IgD-negative memory B cell (primary cell): ENCODE measurements at regions not wholly inside any gene's neighbourhood (a gene's known extent, or its start where the extent isn't known, plus 50 kb on each side); places are given as distances from the start of the nearest gene placed in this dataset.
"Not testable (repeated sequence)": the region's sequence is repeated elsewhere in the genome, so short reads cannot be mapped to it uniquely, and the experiment has no call there.

Source experiments
- H3K27ac Mint-ChIP-seq, 3 donors: one replicate each; pipeline ENCODE4 v1.8.0; 2020 to 2022; ENCODE audit warnings: mild to moderate bottlenecking in 3 of 3, mixed read lengths in 3 of 3, moderate library complexity in 1 of 3
- H3K27me3 Mint-ChIP-seq: one replicate; pipeline ENCODE4 v1.8.0; 2021; ENCODE audit warnings: mixed read lengths
- H3K36me3 Mint-ChIP-seq: one replicate; pipeline ENCODE4 v1.8.0; 2020; ENCODE audit warnings: mild to moderate bottlenecking, mixed read lengths
- H3K4me1 Mint-ChIP-seq, 3 donors: one replicate each; pipeline ENCODE4 v1.8.0; 2020 to 2022; ENCODE audit warnings: mixed read lengths in 3 of 3, mild to moderate bottlenecking in 1 of 3
- H3K4me3 Mint-ChIP-seq, 4 donors: one replicate each; pipeline ENCODE4 v1.8.0; 2020 to 2022; ENCODE audit warnings: mild to moderate bottlenecking in 4 of 4, mixed read lengths in 4 of 4, moderate library complexity in 3 of 4
- H3K9me3 Mint-ChIP-seq, 3 donors: one replicate each; pipeline ENCODE4 v1.8.0; 2020 to 2021; ENCODE audit warnings: mixed read lengths in 3 of 3, mild to moderate bottlenecking in 1 of 3

- H3K27ac Mint-ChIP-seq = peak overlapping the region in 2 of 3 donors; percentile 35 to 79
- H3K36me3 Mint-ChIP-seq, H3K4me1 Mint-ChIP-seq, H3K27me3 Mint-ChIP-seq, H3K9me3 Mint-ChIP-seq: not testable (repeated sequence)
- peak overlapping the region; percentile 80 to 96 (median 94) for H3K4me3 Mint-ChIP-seq
These were observed 244.3 kb downstream of the PLA2G4A start for GRCh38 chr1:187073035-187073560.

DNA sequence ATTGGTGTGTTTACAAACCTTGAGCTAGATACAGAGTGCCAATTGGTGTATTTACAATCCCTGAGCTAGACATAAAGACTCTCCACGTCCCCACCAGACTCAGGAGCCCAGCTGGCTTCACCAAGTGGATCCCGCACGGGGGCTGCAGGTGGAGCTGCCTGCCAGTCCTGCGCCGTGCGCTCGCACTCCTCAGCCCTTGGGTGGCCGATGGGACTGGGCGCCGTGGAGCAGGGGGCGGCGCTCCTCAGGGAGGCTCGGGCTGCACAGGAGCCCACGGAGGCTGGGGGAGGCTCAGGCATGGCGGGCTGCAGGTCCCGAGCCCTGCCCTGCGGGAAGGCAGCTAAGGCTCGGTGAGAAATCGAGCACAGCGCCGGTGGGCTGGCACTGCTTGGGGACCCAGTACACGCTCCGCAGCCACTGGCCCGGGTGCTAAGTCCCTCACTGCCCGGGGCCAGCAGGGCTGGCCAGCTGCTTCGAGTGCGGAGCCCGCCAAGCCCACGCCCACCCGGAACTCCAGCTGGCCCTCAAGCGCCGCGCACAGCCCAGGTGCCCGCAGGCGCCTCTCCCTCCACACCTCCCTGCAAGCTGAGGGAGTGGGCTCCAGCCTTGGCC, 245.0 kb downstream of the PLA2G4A start:
- H3K27me3 Mint-ChIP-seq, H3K36me3 Mint-ChIP-seq, H3K27ac Mint-ChIP-seq, H3K4me3 Mint-ChIP-seq, H3K9me3 Mint-ChIP-seq, H3K4me1 Mint-ChIP-seq: not testable (repeated sequence)

DNA sequence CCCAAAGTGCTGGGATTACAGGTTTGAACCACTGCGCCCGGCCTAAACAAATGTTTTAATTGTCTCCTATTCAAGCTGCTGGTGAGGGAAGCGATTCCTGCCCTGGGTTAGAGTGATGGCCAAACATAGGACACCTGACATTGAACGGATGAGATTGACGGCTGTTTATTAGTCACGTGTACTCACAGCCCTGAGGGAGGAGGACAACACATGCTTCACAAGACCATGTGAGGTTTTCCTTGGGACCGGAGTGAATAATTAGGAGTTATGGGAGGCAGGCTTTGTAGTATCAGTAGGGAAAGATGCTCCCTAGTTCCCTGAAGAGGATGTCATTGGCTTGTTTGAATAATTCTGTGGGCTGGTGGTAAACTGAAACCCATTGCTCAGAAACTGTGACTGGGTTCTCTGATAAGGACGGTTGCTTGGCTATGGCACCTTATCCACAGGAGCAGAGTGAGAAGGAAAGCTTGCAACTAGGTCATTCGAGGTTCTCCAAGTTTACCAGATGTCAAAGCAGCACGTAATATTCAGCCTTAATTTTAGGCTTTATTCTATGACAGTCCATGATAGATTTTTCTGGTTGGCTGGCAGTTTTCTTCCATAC, 245.8 kb downstream of the PLA2G4A start:
- H3K36me3 Mint-ChIP-seq = no peaks in the 10 kb centered on the region
- peaks cover 0 to 6% (median 0%) of the 10 kb centered on the region in 3 donors for H3K4me1 Mint-ChIP-seq
- H3K4me3 Mint-ChIP-seq = peak overlapping the region in 2 of 4 donors; percentile 46 to 67
- no peaks in the 10 kb centered on the region for H3K27me3 Mint-ChIP-seq
- no peak overlapping the region for H3K27ac Mint-ChIP-seq
- H3K9me3 Mint-ChIP-seq = peaks cover 0 to 2% (median 0%) of the 10 kb centered on the region in 3 donors

- H3K4me3 Mint-ChIP-seq = no peak overlapping the region
- peaks cover 0 to 6% (median 0%) of the 10 kb centered on the region in 3 donors for H3K4me1 Mint-ChIP-seq
- H3K9me3 Mint-ChIP-seq = peaks cover 0 to 2% (median 0%) of the 10 kb centered on the region in 3 donors
- no peak overlapping the region for H3K27ac Mint-ChIP-seq
- no peaks in the 10 kb centered on the region for H3K27me3 Mint-ChIP-seq
- no peaks in the 10 kb centered on the region for H3K36me3 Mint-ChIP-seq
These were observed 248.2 kb downstream of the PLA2G4A start for GRCh38 chr1:187076922-187077321.

DNA sequence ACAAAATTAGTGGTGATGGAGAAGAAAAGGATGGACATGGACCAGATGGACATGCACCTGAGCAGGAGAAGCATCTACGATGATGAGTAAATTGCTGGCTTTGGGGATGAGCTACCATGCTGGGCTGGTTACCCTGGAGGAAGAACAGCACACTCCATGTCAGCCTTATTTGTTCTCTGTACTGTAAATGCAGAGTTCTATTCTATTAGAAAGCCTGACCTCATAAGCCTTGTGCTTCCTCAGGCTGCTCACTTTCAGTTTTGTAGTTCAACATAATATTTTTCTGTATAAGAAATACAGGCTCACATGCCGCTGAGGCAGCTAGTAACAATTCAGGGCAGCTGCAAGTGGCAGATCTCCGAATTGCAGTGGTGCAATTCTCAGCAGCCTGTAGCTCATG, 249.6 kb downstream of the PLA2G4A start:
- no peak overlapping the region for H3K27ac Mint-ChIP-seq
- peaks cover 0 to 2% (median 0%) of the 10 kb centered on the region in 3 donors for H3K9me3 Mint-ChIP-seq
- no peaks in the 10 kb centered on the region for H3K36me3 Mint-ChIP-seq
- no peaks in the 10 kb centered on the region for H3K27me3 Mint-ChIP-seq
- H3K4me3 Mint-ChIP-seq = no peak overlapping the region
- peaks cover 0 to 4% (median 0%) of the 10 kb centered on the region in 3 donors for H3K4me1 Mint-ChIP-seq

- H3K9me3 Mint-ChIP-seq = peaks cover 0 to 2% (median 0%) of the 10 kb centered on the region in 3 donors
- peaks cover 0 to 3% (median 0%) of the 10 kb centered on the region in 3 donors for H3K4me1 Mint-ChIP-seq
- no peak overlapping the region for H3K4me3 Mint-ChIP-seq
- no peak overlapping the region for H3K27ac Mint-ChIP-seq
- no peaks in the 10 kb centered on the region for H3K27me3 Mint-ChIP-seq
- H3K36me3 Mint-ChIP-seq = no peaks in the 10 kb centered on the region
These were observed 250.2 kb downstream of the PLA2G4A start for GRCh38 chr1:187078916-187079315.

- Mint-ChIP-seq H3K27me3 (no peaks in the 10 kb centered on the region), H3K4me3 (no peak overlapping the region), H3K27ac (no peak overlapping the region)
These were observed 250.6 kb downstream of the PLA2G4A start for GRCh38 chr1:187079330-187079729.

DNA sequence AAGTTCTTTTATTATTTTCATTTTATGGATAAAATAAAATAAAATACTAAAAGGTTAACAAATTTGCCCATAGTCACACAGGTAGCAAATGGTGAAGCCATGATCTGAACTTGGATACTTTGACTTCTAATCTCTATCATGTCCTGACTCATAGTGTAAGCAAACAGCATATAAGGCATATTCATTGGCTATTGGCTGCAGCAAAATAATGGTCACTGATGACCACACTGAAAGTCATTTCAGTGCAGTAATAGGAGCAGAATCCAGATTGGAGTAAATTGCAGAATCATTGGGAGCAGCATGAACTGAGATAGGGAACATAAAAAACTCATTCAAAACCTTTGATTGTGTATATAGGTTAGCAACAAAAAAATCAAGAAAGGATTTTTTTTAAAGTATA, 262.9 kb downstream of the PLA2G4A start:
- Mint-ChIP-seq H3K27ac (no peak overlapping the region), H3K4me3 (no peak overlapping the region), H3K27me3 (peaks cover 1% of the 10 kb centered on the region), H3K4me1 (peaks cover 2 to 4% (median 2%) of the 10 kb centered on the region in 3 donors), H3K36me3 (peaks cover 2% of the 10 kb centered on the region), H3K9me3 (peaks cover 0 to 5% (median 0%) of the 10 kb centered on the region in 3 donors)

More at GRCh38 chr1:187079330-187079729, 250.6 kb downstream of the PLA2G4A start:
- no peaks in the 10 kb centered on the region for H3K36me3 Mint-ChIP-seq
- H3K4me1 Mint-ChIP-seq = peaks cover 0 to 3% (median 0%) of the 10 kb centered on the region in 3 donors
- H3K9me3 Mint-ChIP-seq = peaks cover 0 to 2% (median 0%) of the 10 kb centered on the region in 3 donors

- Mint-ChIP-seq H3K27ac (no peak overlapping the region), H3K4me3 (peak overlapping the region in 2 of 4 donors; percentile 14 to 53)
These were observed 263.4 kb downstream of the PLA2G4A start for GRCh38 chr1:187092104-187092503.

GRCh38 chr1:187096689-187097088, 267.9 kb downstream of the PLA2G4A start:
- H3K4me3 Mint-ChIP-seq = no peak overlapping the region
- peaks cover 2 to 4% (median 2%) of the 10 kb centered on the region in 3 donors for H3K4me1 Mint-ChIP-seq
- no peak overlapping the region for H3K27ac Mint-ChIP-seq

More at GRCh38 chr1:187092104-187092503, 263.4 kb downstream of the PLA2G4A start:
- H3K36me3 Mint-ChIP-seq = peaks cover 2% of the 10 kb centered on the region
- H3K27me3 Mint-ChIP-seq = peaks cover 1% of the 10 kb centered on the region
- peaks cover 0 to 5% (median 0%) of the 10 kb centered on the region in 3 donors for H3K9me3 Mint-ChIP-seq
- H3K4me1 Mint-ChIP-seq = peaks cover 2 to 4% (median 2%) of the 10 kb centered on the region in 3 donors

DNA sequence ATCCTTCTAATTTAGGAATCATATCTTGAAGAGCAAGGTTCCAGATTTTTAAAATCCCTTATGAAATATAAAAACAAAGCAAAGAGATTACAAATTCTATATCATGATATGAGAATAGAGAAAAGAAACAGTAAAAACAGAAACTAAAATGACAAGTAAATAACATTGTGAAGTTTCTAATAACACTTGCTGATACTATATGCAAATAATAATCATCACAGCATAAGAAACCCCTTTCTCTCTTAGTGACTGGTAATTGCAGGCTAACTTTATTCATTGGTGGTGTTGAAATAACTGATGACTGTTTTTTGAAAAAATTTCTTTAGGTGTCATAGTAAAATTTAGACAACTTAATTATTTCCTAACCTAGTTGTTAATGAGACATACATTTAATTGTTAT, 281.6 kb downstream of the PLA2G4A start:
- Mint-ChIP-seq H3K4me3 (no peak overlapping the region), H3K36me3 (no peaks in the 10 kb centered on the region), H3K27me3 (no peaks in the 10 kb centered on the region), H3K27ac (no peak overlapping the region), H3K9me3 (no peaks in the 10 kb centered on the region), H3K4me1 (no peaks in the 10 kb centered on the region)

More at GRCh38 chr1:187096689-187097088, 267.9 kb downstream of the PLA2G4A start:
- Mint-ChIP-seq H3K27me3 (no peaks in the 10 kb centered on the region), H3K36me3 (no peaks in the 10 kb centered on the region), H3K9me3 (peaks cover 0 to 2% (median 0%) of the 10 kb centered on the region in 3 donors)

DNA sequence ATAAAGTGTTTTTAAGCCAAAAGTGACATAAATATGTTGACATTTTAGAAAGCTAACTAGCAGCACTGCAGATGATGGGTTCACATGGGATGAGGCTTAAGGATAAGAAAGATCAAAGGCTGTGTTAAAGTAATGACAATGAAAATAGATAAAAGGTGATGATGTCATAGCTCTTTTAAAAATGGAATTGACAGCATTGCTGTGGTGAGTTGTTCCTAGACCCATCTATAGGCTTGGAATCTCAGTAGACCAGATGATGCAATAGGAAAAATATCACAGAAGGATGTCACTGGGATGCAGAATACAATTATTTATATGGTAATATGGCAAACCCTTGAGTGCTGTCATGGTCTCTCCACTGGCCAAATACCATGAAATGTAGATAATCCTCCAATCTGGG, 286.0 kb downstream of the PLA2G4A start:
- Mint-ChIP-seq H3K27me3 (no peaks in the 10 kb centered on the region), H3K9me3 (no peaks in the 10 kb centered on the region), H3K27ac (no peak overlapping the region), H3K4me1 (no peaks in the 10 kb centered on the region), H3K36me3 (peaks cover 3% of the 10 kb centered on the region), H3K4me3 (no peak overlapping the region)

DNA sequence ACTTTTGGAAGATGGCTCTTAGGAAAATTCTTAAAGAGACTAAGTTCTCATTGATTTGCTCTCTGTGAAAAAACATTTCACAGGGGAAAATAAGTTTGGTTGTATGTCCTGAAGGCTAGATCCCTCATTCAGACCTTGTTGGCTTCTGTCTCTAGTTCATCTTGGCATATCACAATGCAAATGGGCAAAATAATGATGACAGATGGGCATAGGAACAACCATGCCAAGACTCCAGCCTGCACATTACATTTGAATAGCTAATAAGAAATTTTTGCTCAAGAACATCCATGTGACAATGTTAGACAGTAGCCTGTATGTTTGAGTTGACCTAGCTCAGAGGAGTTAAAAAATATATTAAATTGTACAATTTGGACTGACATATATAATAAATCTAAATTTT, 292.9 kb downstream of the PLA2G4A start:
- H3K9me3 Mint-ChIP-seq = no peaks in the 10 kb centered on the region
- no peak overlapping the region for H3K27ac Mint-ChIP-seq
- H3K4me3 Mint-ChIP-seq = no peak overlapping the region
- H3K4me1 Mint-ChIP-seq = no peaks in the 10 kb centered on the region
- peaks cover 3% of the 10 kb centered on the region for H3K36me3 Mint-ChIP-seq
- H3K27me3 Mint-ChIP-seq = peaks cover 2% of the 10 kb centered on the region

- Mint-ChIP-seq H3K4me1 (no peaks in the 10 kb centered on the region), H3K4me3 (no peak overlapping the region), H3K36me3 (peaks cover 3% of the 10 kb centered on the region), H3K9me3 (no peaks in the 10 kb centered on the region), H3K27me3 (peaks cover 2% of the 10 kb centered on the region), H3K27ac (no peak overlapping the region)
These were observed 293.8 kb downstream of the PLA2G4A start for GRCh38 chr1:187122566-187122965.

GRCh38 chr1:187129132-187129531, 300.4 kb downstream of the PLA2G4A start:
- Mint-ChIP-seq H3K4me1 (no peaks in the 10 kb centered on the region), H3K9me3 (peaks cover 0 to 5% (median 2%) of the 10 kb centered on the region in 3 donors), H3K4me3 (no peak overlapping the region), H3K27me3 (peaks cover 2% of the 10 kb centered on the region), H3K36me3 (no peaks in the 10 kb centered on the region), H3K27ac (no peak overlapping the region)
